Kidney (tissue), 13 donors: ENCODE measurements at regions not wholly inside any gene's neighbourhood (a gene's known extent, or its start where the extent isn't known, plus 50 kb on each side); places are given as distances from the start of the nearest gene placed in this dataset.
A peak's percentile ranks its signal among the peaks of the same experiment; 100 is the strongest.

Experiments used
- DNase-seq, 5 donors: peaks; one replicate each; pipeline ENCODE4 v3.0.0-alpha.2; 2013 to 2020
- FAIRE-seq: peaks from 2 replicates; lab custom pipeline; 2012; peaks lifted over from hg19 to GRCh38; lab: Jason Lieb, UNC
- H3K27ac ChIP-seq, 2 donors: one replicate each; pipeline ENCODE4 v1.7.0; 2013; ENCODE audit warnings: low read depth in 2 of 2, low read length in 2 of 2, inconsistent platforms in 1 of 2
- H3K27me3 ChIP-seq: one replicate; pipeline ENCODE4 v1.7.1; 2013; ENCODE audit warnings: low read length, inconsistent platforms; ENCODE audit not compliant: control insufficient read depth, insufficient read depth
- H3K36me3 ChIP-seq, 3 donors: one replicate each; pipeline versions ENCODE4 v1.7.0 to v1.7.1; 2013; ENCODE audit warnings: low read length in 3 of 3, control low read depth in 1 of 3, inconsistent platforms in 1 of 3; ENCODE audit not compliant: insufficient read depth in 3 of 3, control insufficient read depth in 2 of 3
- H3K4me1 ChIP-seq, 3 donors: one replicate each; pipeline versions ENCODE4 v1.7.0 to v1.7.1; 2013; ENCODE audit warnings: low read length in 3 of 3, inconsistent platforms in 1 of 3, low read depth in 1 of 3; ENCODE audit not compliant: control insufficient read depth in 2 of 3, insufficient read depth in 2 of 3
- H3K4me3 ChIP-seq, 3 donors: one replicate each; pipeline versions ENCODE4 v1.7.0 to v1.8.1; 2013; ENCODE audit warnings: low read length in 3 of 3, control low read depth in 1 of 3, inconsistent platforms in 1 of 3
- H3K9ac ChIP-seq, 3 donors: one replicate each; pipeline versions ENCODE4 v1.7.0 to v1.7.1; 2013; ENCODE audit warnings: low read length in 3 of 3, control low read depth in 1 of 3, inconsistent platforms in 1 of 3
- H3K9me3 ChIP-seq, 3 donors: one replicate each; pipeline versions ENCODE4 v1.7.0 to v1.7.1; 2013; ENCODE audit warnings: low read length in 3 of 3, control low read depth in 1 of 3, inconsistent platforms in 1 of 3; ENCODE audit not compliant: control insufficient read depth in 2 of 3, insufficient read depth in 1 of 3
- intact Hi-C: fragments of 100-400 bp; cut with DNase I; formaldehyde crosslinking; loops from one replicate; pipeline ENCODE4 v1.11.1; 2022
- TF ChIP-seq, protein P1 (sequence below): IDR thresholded peaks from 3 replicates; pipeline ENCODE4 v1.5.1; 2012; ENCODE audit warnings: mild to moderate bottlenecking, moderate library complexity, borderline replicate concordance; ENCODE audit not compliant: insufficient read depth; ENCODE audit errors: extremely low read depth
- donor health status: control.
- donor health status: control.
- donor health status: control.
- donor health status: control.
- donor health status: control.
- donor health status: DM: yes; HTN: yes; CAD: no.
- donor health status: Normal renal cell carcinoma (clear cell type).

- no peak overlapping the region for H3K4me3 ChIP-seq
- H3K9me3 ChIP-seq, result no peaks in the 10 kb centered on the region
- no peaks in the 10 kb centered on the region for H3K27me3 ChIP-seq
- no peak overlapping the region for H3K9ac ChIP-seq
- no peak overlapping the region for H3K27ac ChIP-seq
- intact Hi-C loops, result no loop called here
- no peak for FAIRE-seq
- TF ChIP-seq, protein P1, sequence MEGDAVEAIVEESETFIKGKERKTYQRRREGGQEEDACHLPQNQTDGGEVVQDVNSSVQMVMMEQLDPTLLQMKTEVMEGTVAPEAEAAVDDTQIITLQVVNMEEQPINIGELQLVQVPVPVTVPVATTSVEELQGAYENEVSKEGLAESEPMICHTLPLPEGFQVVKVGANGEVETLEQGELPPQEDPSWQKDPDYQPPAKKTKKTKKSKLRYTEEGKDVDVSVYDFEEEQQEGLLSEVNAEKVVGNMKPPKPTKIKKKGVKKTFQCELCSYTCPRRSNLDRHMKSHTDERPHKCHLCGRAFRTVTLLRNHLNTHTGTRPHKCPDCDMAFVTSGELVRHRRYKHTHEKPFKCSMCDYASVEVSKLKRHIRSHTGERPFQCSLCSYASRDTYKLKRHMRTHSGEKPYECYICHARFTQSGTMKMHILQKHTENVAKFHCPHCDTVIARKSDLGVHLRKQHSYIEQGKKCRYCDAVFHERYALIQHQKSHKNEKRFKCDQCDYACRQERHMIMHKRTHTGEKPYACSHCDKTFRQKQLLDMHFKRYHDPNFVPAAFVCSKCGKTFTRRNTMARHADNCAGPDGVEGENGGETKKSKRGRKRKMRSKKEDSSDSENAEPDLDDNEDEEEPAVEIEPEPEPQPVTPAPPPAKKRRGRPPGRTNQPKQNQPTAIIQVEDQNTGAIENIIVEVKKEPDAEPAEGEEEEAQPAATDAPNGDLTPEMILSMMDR, result no peak
- no peak for DNase-seq
- no peaks in the 10 kb centered on the region for H3K36me3 ChIP-seq
- H3K4me1 ChIP-seq, result no peaks in the 10 kb centered on the region
Measured at GRCh38 chr12:25755136-25755970, 202.3 kb upstream of the LMNTD1 start.

DNA sequence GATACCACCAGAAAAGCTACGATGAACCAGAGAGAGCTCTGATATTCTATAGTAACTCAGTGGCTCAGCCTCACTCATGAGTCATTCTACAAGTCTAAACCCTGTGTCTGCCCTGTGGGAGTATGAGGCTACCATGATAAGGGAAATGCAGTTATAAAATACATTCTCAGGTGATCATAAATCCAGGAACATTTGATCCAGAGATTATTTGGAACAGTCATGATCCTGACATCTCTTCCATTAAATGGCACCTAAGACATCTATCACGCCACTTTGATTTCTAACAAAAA is 202.6 kb upstream of the RASSF8 start:
- H3K36me3 ChIP-seq, result no peaks in the 10 kb centered on the region
- H3K27me3 ChIP-seq, result no peaks in the 10 kb centered on the region
- no peak for FAIRE-seq
- H3K4me1 ChIP-seq, result no peaks in the 10 kb centered on the region
- no peak overlapping the region for H3K27ac ChIP-seq
- TF ChIP-seq, protein P1, result no peak
- no peaks in the 10 kb centered on the region for H3K9me3 ChIP-seq
- intact Hi-C loops, result no loop called here
- no peak overlapping the region for H3K9ac ChIP-seq
- H3K4me3 ChIP-seq, result no peak overlapping the region
- no peak for DNase-seq

DNA sequence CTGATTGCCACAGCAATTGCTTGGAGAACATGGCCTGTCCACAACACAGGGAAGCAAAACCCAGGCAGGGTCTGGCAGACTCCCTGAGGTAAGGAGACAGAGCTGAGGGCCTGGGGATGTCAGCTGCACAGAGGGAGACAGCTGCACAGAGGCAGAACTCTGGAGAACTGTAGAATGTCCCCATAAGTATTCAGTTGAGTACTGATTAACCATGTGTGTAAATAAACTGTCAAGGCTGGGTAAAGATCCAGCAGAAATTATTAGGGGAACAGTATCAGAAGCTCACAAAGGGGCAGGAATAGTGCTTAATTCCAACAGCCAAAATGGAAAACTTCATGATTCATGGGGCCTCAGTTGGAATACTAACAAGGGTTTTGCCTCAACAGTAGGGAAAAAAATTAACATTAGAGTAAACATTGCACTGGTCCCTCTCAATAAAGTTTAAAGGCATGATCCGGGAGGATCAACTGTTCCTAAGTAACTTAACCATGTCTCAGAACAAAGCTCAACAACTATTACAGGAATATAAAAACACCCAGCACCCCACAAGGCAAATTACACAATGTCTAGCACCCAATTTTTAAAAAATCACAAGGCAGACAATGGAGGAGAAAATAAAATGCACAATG is 201.3 kb upstream of the RASSF8 start:
- FAIRE-seq (no peak), DNase-seq (peak in 1 of 5 donors; percentile 6)
- Histone ChIP-seq H3K27ac (no peak overlapping the region), H3K9me3 (no peaks in the 10 kb centered on the region), H3K4me1 (no peaks in the 10 kb centered on the region), H3K4me3 (no peak overlapping the region), H3K36me3 (no peaks in the 10 kb centered on the region), H3K9ac (no peak overlapping the region), H3K27me3 (no peaks in the 10 kb centered on the region)
- intact Hi-C loops, result no loop called here
- TF ChIP-seq, protein P1, result no peak
